Naive thymus-derived CD4-positive, alpha-beta T cell (primary cell): ENCODE measurements at regions not wholly inside any gene's neighbourhood (a gene's known extent, or its start where the extent isn't known, plus 50 kb on each side); places are given as distances from the start of the nearest gene placed in this dataset.

Source experiments
- ATAC-seq: fragments of 150-1000 bp; cut with Tn5 transposase; 2 replicates; pipeline ENCODE4 v1.10.0; 2021; ENCODE audit warnings: mild to moderate bottlenecking, moderate library complexity
- CTCF ChIA-PET: fragments of 350-600 bp; sonication (Branson Sonifier 250); formaldehyde crosslinking; loops from one replicate; lab custom pipeline; 2021; ENCODE audit warnings: antibody characterized with exemption; lab: Charles Lee
- POLR2A ChIA-PET: fragments of 350-600 bp; sonication (Branson Sonifier 250); formaldehyde crosslinking; loops from one replicate; lab custom pipeline; 2021; ENCODE audit warnings: antibody characterized with exemption, inconsistent platforms; lab: Charles Lee
- DNase-seq, 9 donors: peaks; one replicate each; pipeline versions ENCODE4 v3.0.0 to v3.0.0-alpha.2; 2020 to 2022; ENCODE audit warnings: mixed read lengths in 1 of 9
- H3K27ac ChIP-seq: one replicate; pipeline ENCODE4 v1.7.0; 2013; ENCODE audit warnings: mild to moderate bottlenecking, low read depth, low read length, moderate library complexity
- H3K27me3 ChIP-seq, 2 donors: one replicate each; pipeline ENCODE4 v1.7.0; 2013; ENCODE audit warnings: low read length in 2 of 2, mild to moderate bottlenecking in 2 of 2, moderate library complexity in 2 of 2; ENCODE audit not compliant: control insufficient read depth in 2 of 2, insufficient read depth in 2 of 2
- H3K36me3 ChIP-seq, 3 experiments: 1 replicate in 2 of 3; 2 replicates in 1 of 3; pipeline ENCODE4 v1.7.0; 2013; ENCODE audit warnings: low read length in 3 of 3, mild to moderate bottlenecking in 3 of 3, moderate library complexity in 1 of 3; ENCODE audit not compliant: insufficient read depth in 3 of 3, control insufficient read depth in 2 of 3
- H3K4me1 ChIP-seq, 2 donors: one replicate each; pipeline ENCODE4 v1.7.0; 2013; ENCODE audit warnings: low read length in 2 of 2, mild to moderate bottlenecking in 2 of 2, moderate library complexity in 1 of 2; ENCODE audit not compliant: control insufficient read depth in 2 of 2, insufficient read depth in 2 of 2
- H3K4me3 ChIP-seq: 2 replicates; pipeline ENCODE4 v1.7.0; 2013; ENCODE audit warnings: mild to moderate bottlenecking, low read length
- H3K9me3 ChIP-seq, 3 experiments: 1 replicate in 2 of 3; 2 replicates in 1 of 3; pipeline ENCODE4 v1.7.0; 2013; ENCODE audit warnings: low read length in 3 of 3; ENCODE audit not compliant: control insufficient read depth in 2 of 3
- H3K27ac Mint-ChIP-seq, 9 donors: one replicate each; pipeline ENCODE4 v1.8.0; 2020 to 2022; ENCODE audit warnings: mixed read lengths in 9 of 9, mild to moderate bottlenecking in 8 of 9, moderate library complexity in 5 of 9, inconsistent platforms in 2 of 9
- H3K27me3 Mint-ChIP-seq, 5 donors: one replicate each; pipeline ENCODE4 v1.8.0; 2021 to 2022; ENCODE audit warnings: mixed read lengths in 5 of 5, mild to moderate bottlenecking in 1 of 5
- H3K36me3 Mint-ChIP-seq, 5 donors: one replicate each; pipeline ENCODE4 v1.8.0; 2020 to 2022; ENCODE audit warnings: mixed read lengths in 5 of 5, mild to moderate bottlenecking in 3 of 5, inconsistent platforms in 1 of 5
- H3K4me1 Mint-ChIP-seq, 7 donors: one replicate each; pipeline ENCODE4 v1.8.0; 2020 to 2022; ENCODE audit warnings: mixed read lengths in 7 of 7, mild to moderate bottlenecking in 3 of 7, inconsistent platforms in 1 of 7
- H3K4me3 Mint-ChIP-seq, 10 donors: one replicate each; pipeline ENCODE4 v1.8.0; 2020 to 2022; ENCODE audit warnings: mild to moderate bottlenecking in 10 of 10, mixed read lengths in 10 of 10, moderate library complexity in 6 of 10, inconsistent platforms in 2 of 10
- H3K9me3 Mint-ChIP-seq, 11 donors: one replicate each; pipeline ENCODE4 v1.8.0; 2020 to 2022; ENCODE audit warnings: mixed read lengths in 11 of 11, mild to moderate bottlenecking in 4 of 11, inconsistent platforms in 1 of 11, moderate library complexity in 1 of 11
- intact Hi-C, 2 donors: fragments of 100-400 bp; cut with micrococcal nuclease; formaldehyde crosslinking; loops; one replicate each; pipeline ENCODE4 v1.15.1; 2023

- ChIA-PET POLR2A (no interaction called here), CTCF (no interaction called here)
- ATAC-seq (peak; percentile 42), DNase-seq (no peak)
- Mint-ChIP-seq H3K36me3 (no peaks in the 10 kb centered on the region), H3K4me3 (no peak overlapping the region), H3K27ac (no peak overlapping the region), H3K9me3 (peaks cover 0 to 1% (median 0%) of the 10 kb centered on the region in 11 donors), H3K4me1 (peaks cover 0 to 8% (median 0%) of the 10 kb centered on the region in 7 donors), H3K27me3 (peaks cover 0 to 6% (median 0%) of the 10 kb centered on the region in 5 donors)
- H3K27ac ChIP-seq, result no peak overlapping the region
- no peaks in the 10 kb centered on the region for H3K9me3 ChIP-seq
- H3K4me3 ChIP-seq, result no peak overlapping the region
- H3K4me1 ChIP-seq, result no peaks in the 10 kb centered on the region
- no peaks in the 10 kb centered on the region for H3K27me3 ChIP-seq
- intact Hi-C loops, result no loop called here
- H3K36me3 ChIP-seq, result no peaks in the 10 kb centered on the region
These were observed 76.6 kb upstream of the LMO1 start for GRCh38 chr11:8340296-8340695.

GRCh38 chr11:8339592-8340022 is 75.9 kb upstream of the LMO1 start:
- Mint-ChIP-seq H3K4me3 (no peak overlapping the region), H3K9me3 (peaks cover 0 to 1% (median 0%) of the 10 kb centered on the region in 11 donors), H3K27ac (no peak overlapping the region), H3K36me3 (no peaks in the 10 kb centered on the region), H3K27me3 (peaks cover 0 to 6% (median 0%) of the 10 kb centered on the region in 5 donors), H3K4me1 (peaks cover 0 to 8% (median 0%) of the 10 kb centered on the region in 7 donors)
- ChIA-PET CTCF (no interaction called here), POLR2A (no interaction called here)
- H3K9me3 ChIP-seq, result no peaks in the 10 kb centered on the region
- H3K27ac ChIP-seq, result no peak overlapping the region
- H3K4me1 ChIP-seq, result no peaks in the 10 kb centered on the region
- no peak for DNase-seq
- no peaks in the 10 kb centered on the region for H3K36me3 ChIP-seq
- H3K27me3 ChIP-seq, result no peaks in the 10 kb centered on the region
- ATAC-seq, result no peak
- intact Hi-C loops, result loop anchor here in 1 of 2 donors (2.0 kb wide), 1 partner anchor 227 kb away; no protein-coding TSS in a partner anchor
- H3K4me3 ChIP-seq, result no peak overlapping the region

GRCh38 chr11:8338138-8338537 is 74.5 kb upstream of the LMO1 start:
- peaks cover 0 to 6% (median 0%) of the 10 kb centered on the region in 5 donors for H3K27me3 Mint-ChIP-seq
- ChIA-PET POLR2A (no interaction called here), CTCF (no interaction called here)
- peaks cover 0 to 1% (median 0%) of the 10 kb centered on the region in 11 donors for H3K9me3 Mint-ChIP-seq
- peaks cover 0 to 3% (median 0%) of the 10 kb centered on the region in 7 donors for H3K4me1 Mint-ChIP-seq
- no peaks in the 10 kb centered on the region for H3K36me3 ChIP-seq
- no peak overlapping the region for H3K4me3 ChIP-seq
- H3K27ac ChIP-seq, result no peak overlapping the region
- no peaks in the 10 kb centered on the region for H3K4me1 ChIP-seq
- no peak overlapping the region for H3K27ac Mint-ChIP-seq
- peak; percentile 50 for ATAC-seq
- peak in 1 of 9 donors; percentile 45 for DNase-seq
- H3K36me3 Mint-ChIP-seq, result no peaks in the 10 kb centered on the region
- H3K9me3 ChIP-seq, result no peaks in the 10 kb centered on the region
- H3K27me3 ChIP-seq, result no peaks in the 10 kb centered on the region
- no peak overlapping the region for H3K4me3 Mint-ChIP-seq
- intact Hi-C loops, result loop anchor here in 1 of 2 donors (2.0 kb wide), 1 partner anchor 229 kb away; no protein-coding TSS in a partner anchor

DNA sequence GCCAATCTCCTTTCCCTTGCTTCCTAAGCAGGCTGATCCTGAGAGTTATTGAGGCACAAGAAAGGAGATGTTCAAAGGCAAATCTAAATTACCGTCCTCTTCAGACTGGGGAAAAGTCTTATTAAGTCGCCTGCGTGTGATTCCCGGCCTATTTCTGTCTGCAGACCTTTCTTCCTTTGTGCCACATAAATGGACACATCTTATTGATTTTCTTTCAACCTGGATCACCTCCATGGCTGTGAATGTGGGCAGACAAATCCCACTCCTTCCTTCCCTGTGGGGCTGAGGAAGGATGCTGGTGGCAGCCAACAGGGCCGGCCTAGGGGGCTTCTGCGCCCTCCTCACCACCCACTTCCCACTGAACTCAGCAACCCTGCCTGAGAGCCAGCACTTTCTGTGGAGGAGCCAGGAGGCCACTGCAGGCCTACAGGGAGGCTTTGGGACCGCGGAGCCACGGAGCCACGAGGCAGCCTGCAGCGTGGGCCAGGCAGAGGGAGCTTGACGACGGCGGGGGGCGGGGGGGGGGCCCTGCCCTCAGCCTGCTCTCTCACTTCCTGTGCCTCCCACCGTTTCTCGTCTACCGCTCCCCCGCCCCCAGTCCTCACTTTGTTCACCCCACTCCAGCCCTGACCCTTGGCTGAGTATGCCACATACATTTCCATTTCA is 73.6 kb upstream of the LMO1 start:
- H3K4me3 Mint-ChIP-seq, result no peak overlapping the region
- H3K9me3 Mint-ChIP-seq, result peaks cover 0 to 1% (median 0%) of the 10 kb centered on the region in 11 donors
- Histone ChIP-seq H3K4me3 (no peak overlapping the region), H3K36me3 (no peaks in the 10 kb centered on the region), H3K27ac (no peak overlapping the region), H3K9me3 (no peaks in the 10 kb centered on the region), H3K4me1 (no peaks in the 10 kb centered on the region), H3K27me3 (no peaks in the 10 kb centered on the region)
- ChIA-PET POLR2A (no interaction called here), CTCF (no interaction called here)
- ATAC-seq, result no peak
- H3K27me3 Mint-ChIP-seq, result peaks cover 0 to 6% (median 0%) of the 10 kb centered on the region in 5 donors
- H3K27ac Mint-ChIP-seq, result no peak overlapping the region
- intact Hi-C loops, result no loop called here
- no peaks in the 10 kb centered on the region for H3K36me3 Mint-ChIP-seq
- no peak for DNase-seq
- H3K4me1 Mint-ChIP-seq, result peaks cover 0 to 2% (median 0%) of the 10 kb centered on the region in 7 donors

DNA sequence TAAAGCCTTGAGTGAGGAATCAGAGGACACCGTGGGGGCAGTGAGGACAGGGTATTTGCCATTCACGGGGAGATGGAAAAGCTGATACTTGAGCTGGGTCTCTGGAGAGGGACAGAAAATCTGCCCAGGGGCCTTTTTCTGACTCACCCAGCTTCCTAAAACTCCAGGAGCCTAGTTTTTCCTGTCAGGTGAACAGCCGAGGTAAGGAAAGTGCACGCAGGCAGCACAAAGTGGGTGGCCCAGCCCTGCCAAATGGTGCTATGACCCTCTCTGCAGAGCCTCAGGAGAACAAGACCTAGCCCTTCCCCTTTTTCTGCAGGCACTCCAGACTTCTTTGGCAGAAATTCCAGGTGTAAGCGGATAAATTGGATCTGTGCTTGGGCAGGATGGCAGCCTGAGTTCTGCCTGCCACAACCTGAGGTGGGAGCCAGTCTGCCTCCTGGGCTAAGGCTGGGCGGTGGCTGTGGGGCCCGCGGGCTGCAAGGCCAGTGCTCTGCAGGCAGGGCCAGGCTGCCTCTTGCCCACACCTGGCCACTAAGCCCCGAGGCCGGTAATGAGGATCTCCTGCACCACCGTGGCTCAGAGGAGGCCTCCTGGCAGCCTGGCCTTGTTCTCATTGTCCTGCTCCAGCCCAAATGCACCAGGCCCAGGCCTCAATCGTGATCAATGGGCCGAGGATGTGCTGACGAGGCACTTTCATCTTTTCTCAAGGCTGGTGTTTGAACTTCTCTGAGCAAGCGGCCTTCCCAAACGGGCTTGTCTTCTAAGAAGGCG is 72.9 kb upstream of the LMO1 start:
- ATAC-seq (no peak), DNase-seq (no peak)
- H3K36me3 ChIP-seq, result no peaks in the 10 kb centered on the region
- H3K4me3 ChIP-seq, result no peak overlapping the region
- peaks cover 0 to 1% (median 0%) of the 10 kb centered on the region in 11 donors for H3K9me3 Mint-ChIP-seq
- no peaks in the 10 kb centered on the region for H3K9me3 ChIP-seq
- H3K27me3 ChIP-seq, result no peaks in the 10 kb centered on the region
- intact Hi-C loops, result no loop called here
- H3K27me3 Mint-ChIP-seq, result peaks cover 0 to 6% (median 0%) of the 10 kb centered on the region in 5 donors
- no peak overlapping the region for H3K27ac ChIP-seq
- ChIA-PET CTCF (no interaction called here), POLR2A (no interaction called here)
- peaks cover 0 to 2% (median 0%) of the 10 kb centered on the region in 7 donors for H3K4me1 Mint-ChIP-seq
- H3K4me3 Mint-ChIP-seq, result no peak overlapping the region
- H3K4me1 ChIP-seq, result no peaks in the 10 kb centered on the region
- no peaks in the 10 kb centered on the region for H3K36me3 Mint-ChIP-seq
- no peak overlapping the region for H3K27ac Mint-ChIP-seq

GRCh38 chr11:8335683-8336082 is 72.0 kb upstream of the LMO1 start:
- Mint-ChIP-seq H3K4me1 (no peaks in the 10 kb centered on the region), H3K36me3 (no peaks in the 10 kb centered on the region), H3K4me3 (no peak overlapping the region), H3K27ac (no peak overlapping the region), H3K27me3 (peaks cover 0 to 9% (median 7%) of the 10 kb centered on the region in 5 donors), H3K9me3 (peaks cover 0 to 1% (median 0%) of the 10 kb centered on the region in 11 donors)
- no peaks in the 10 kb centered on the region for H3K9me3 ChIP-seq
- CTCF ChIA-PET, result no interaction called here
- no peak overlapping the region for H3K27ac ChIP-seq
- H3K36me3 ChIP-seq, result no peaks in the 10 kb centered on the region
- intact Hi-C loops, result no loop called here
- POLR2A ChIA-PET, result no interaction called here
- no peaks in the 10 kb centered on the region for H3K4me1 ChIP-seq
- H3K27me3 ChIP-seq, result no peaks in the 10 kb centered on the region
- DNase-seq (no peak), ATAC-seq (no peak)
- no peak overlapping the region for H3K4me3 ChIP-seq
